ENCODE measurements at regions not wholly inside any gene's neighbourhood (a gene's known extent, or its start where the extent isn't known, plus 50 kb on each side); places are given as distances from the start of the nearest gene placed in this dataset.

- DNase-seq (ENCODE audit: low read depth), result no peak
- no peak for TF ChIP-seq CTCF (IDR thresholded peaks at IDR 0.05; ENCODE audit: insufficient read depth, low read depth, low read length, missing control alignments)
- no peak overlapping the region for H3K4me3 ChIP-seq (ENCODE audit: low read length)
These were observed 485.3 kb downstream of the TBC1D22A start for GRCh38 chr22:47247579-47248240.

GRCh38 chr22:47245786-47246185 lies 483.3 kb downstream of the TBC1D22A start:
- DNase-seq (ENCODE audit: low read depth), result no peak
- no peak overlapping the region for H3K4me3 ChIP-seq (ENCODE audit: low read length)
- TF ChIP-seq CTCF (IDR thresholded peaks at IDR 0.05; ENCODE audit: insufficient read depth, low read depth, low read length, missing control alignments), result no peak

GRCh38 chr22:47245286-47245685 lies 482.8 kb downstream of the TBC1D22A start:
- no peak overlapping the region for H3K4me3 ChIP-seq (ENCODE audit: low read length)
- DNase-seq (ENCODE audit: low read depth), result no peak
- no peak for TF ChIP-seq CTCF (IDR thresholded peaks at IDR 0.05; ENCODE audit: insufficient read depth, low read depth, low read length, missing control alignments)

- no peak for DNase-seq (ENCODE audit: low read depth)
- no peak overlapping the region for H3K4me3 ChIP-seq (ENCODE audit: low read length)
- TF ChIP-seq CTCF (IDR thresholded peaks at IDR 0.05; ENCODE audit: insufficient read depth, low read depth, low read length, missing control alignments), result no peak
These were observed 477.7 kb downstream of the TBC1D22A start for GRCh38 chr22:47240116-47240515.

GRCh38 chr22:47239474-47239860 lies 477.0 kb downstream of the TBC1D22A start:
- DNase-seq (ENCODE audit: low read depth), result no peak
- TF ChIP-seq CTCF (IDR thresholded peaks at IDR 0.05; ENCODE audit: insufficient read depth, low read depth, low read length, missing control alignments), result no peak
- H3K4me3 ChIP-seq (ENCODE audit: low read length), result no peak overlapping the region

GRCh38 chr22:47238690-47239473 lies 476.4 kb downstream of the TBC1D22A start:
- TF ChIP-seq CTCF (IDR thresholded peaks at IDR 0.05; ENCODE audit: insufficient read depth, low read depth, low read length, missing control alignments), result no peak
- H3K4me3 ChIP-seq (ENCODE audit: low read length), result no peak overlapping the region
- no peak for DNase-seq (ENCODE audit: low read depth)

Data from epithelial cell of esophagus (primary cell).